ENCODE measurements at regions not wholly inside any gene's neighbourhood (a gene's known extent, or its start where the extent isn't known, plus 50 kb on each side); places are given as distances from the start of the nearest gene placed in this dataset.
"Not testable (repeated sequence)": the region's sequence is repeated elsewhere in the genome, so short reads cannot be mapped to it uniquely, and the experiment has no call there.

- Mint-ChIP-seq H3K4me1 (no peaks in the 10 kb centered on the region), H3K27ac (no peak overlapping the region), H3K4me3 (no peak overlapping the region), H3K27me3 (no peaks in the 10 kb centered on the region), H3K36me3 (no peaks in the 10 kb centered on the region), H3K9me3 (no peaks in the 10 kb centered on the region)
- DNase-seq (no peak), ATAC-seq (replicated peaks) (no peak)
Measured at GRCh38 chr18:67142604-67143003, 373.9 kb downstream of the DSEL start.

GRCh38 chr18:67140495-67140894 lies 376.0 kb downstream of the DSEL start:
- no peaks in the 10 kb centered on the region for H3K4me1 Mint-ChIP-seq
- H3K27me3 Mint-ChIP-seq = no peaks in the 10 kb centered on the region
- H3K27ac Mint-ChIP-seq = no peak overlapping the region
- DNase-seq = no peak
- no peak overlapping the region for H3K4me3 Mint-ChIP-seq
- H3K36me3 Mint-ChIP-seq = no peaks in the 10 kb centered on the region
- peaks cover 0 to 1% of the 10 kb centered on the region in 2 donors for H3K9me3 Mint-ChIP-seq
- no peak for ATAC-seq (replicated peaks)

- DNase-seq = no peak
- Mint-ChIP-seq H3K27ac (no peak overlapping the region), H3K27me3 (no peaks in the 10 kb centered on the region), H3K9me3 (peaks cover 0 to 1% of the 10 kb centered on the region in 2 donors), H3K4me3 (no peak overlapping the region), H3K4me1 (no peaks in the 10 kb centered on the region), H3K36me3 (no peaks in the 10 kb centered on the region)
- no peak for ATAC-seq (replicated peaks)
Measured at GRCh38 chr18:67139899-67140298, 376.6 kb downstream of the DSEL start.

GRCh38 chr18:67135981-67136380 lies 380.5 kb downstream of the DSEL start:
- Mint-ChIP-seq H3K4me3 (no peak overlapping the region), H3K36me3 (no peaks in the 10 kb centered on the region)
- ATAC-seq (replicated peaks) = no peak

GRCh38 chr18:67134911-67135310 lies 381.6 kb downstream of the DSEL start:
- Mint-ChIP-seq H3K4me3 (no peak overlapping the region), H3K9me3 (peaks cover 0 to 1% of the 10 kb centered on the region in 2 donors), H3K27me3 (no peaks in the 10 kb centered on the region), H3K36me3 (no peaks in the 10 kb centered on the region), H3K27ac (no peak overlapping the region), H3K4me1 (no peaks in the 10 kb centered on the region)
- ATAC-seq (replicated peaks) (no peak), DNase-seq (no peak)

More at GRCh38 chr18:67135981-67136380, 380.5 kb downstream of the DSEL start:
- no peak for DNase-seq
- H3K9me3 Mint-ChIP-seq = peaks cover 0 to 1% of the 10 kb centered on the region in 2 donors
- no peak overlapping the region for H3K27ac Mint-ChIP-seq
- H3K4me1 Mint-ChIP-seq = no peaks in the 10 kb centered on the region
- H3K27me3 Mint-ChIP-seq = no peaks in the 10 kb centered on the region

GRCh38 chr18:67133669-67134068 lies 382.9 kb downstream of the DSEL start:
- Mint-ChIP-seq H3K4me3 (no peak overlapping the region), H3K27me3 (no peaks in the 10 kb centered on the region), H3K4me1 (no peaks in the 10 kb centered on the region), H3K36me3 (no peaks in the 10 kb centered on the region), H3K9me3 (peaks cover 0 to 1% of the 10 kb centered on the region in 2 donors), H3K27ac (no peak overlapping the region)
- DNase-seq = no peak
- ATAC-seq (replicated peaks) = no peak

- H3K4me3 Mint-ChIP-seq = no peak overlapping the region
- no peak overlapping the region for H3K27ac Mint-ChIP-seq
- H3K36me3 Mint-ChIP-seq = no peaks in the 10 kb centered on the region
- no peaks in the 10 kb centered on the region for H3K27me3 Mint-ChIP-seq
- H3K4me1 Mint-ChIP-seq = no peaks in the 10 kb centered on the region
- H3K9me3 Mint-ChIP-seq = peaks cover 1 to 4% of the 10 kb centered on the region in 2 donors
- DNase-seq (no peak), ATAC-seq (replicated peaks) (no peak)
Measured at GRCh38 chr18:67132919-67133318, 383.6 kb downstream of the DSEL start.

- Mint-ChIP-seq H3K4me1 (no peaks in the 10 kb centered on the region), H3K27ac (no peak overlapping the region), H3K27me3 (no peaks in the 10 kb centered on the region), H3K4me3 (no peak overlapping the region), H3K36me3 (no peaks in the 10 kb centered on the region), H3K9me3 (peaks cover 1 to 4% of the 10 kb centered on the region in 2 donors)
- DNase-seq (no peak), ATAC-seq (replicated peaks) (no peak)
Measured at GRCh38 chr18:67131498-67131897, 385.0 kb downstream of the DSEL start.

- not testable (repeated sequence) for H3K27me3 Mint-ChIP-seq, H3K4me3 Mint-ChIP-seq
Measured at GRCh38 chr18:67126751-67127150, 389.8 kb downstream of the DSEL start.

GRCh38 chr18:67123901-67124300 lies 392.6 kb downstream of the DSEL start:
- Mint-ChIP-seq H3K4me1 (no peaks in the 10 kb centered on the region), H3K36me3 (no peaks in the 10 kb centered on the region), H3K9me3 (peaks cover 0 to 4% of the 10 kb centered on the region in 2 donors), H3K4me3 (no peak overlapping the region), H3K27me3 (no peaks in the 10 kb centered on the region), H3K27ac (no peak overlapping the region)
- ATAC-seq (replicated peaks) = no peak
- no peak for DNase-seq

More at GRCh38 chr18:67126751-67127150, 389.8 kb downstream of the DSEL start:
- not testable (repeated sequence) for H3K9me3 Mint-ChIP-seq; H3K36me3 Mint-ChIP-seq; DNase-seq; H3K4me1 Mint-ChIP-seq; H3K27ac Mint-ChIP-seq; ATAC-seq (replicated peaks)

GRCh38 chr18:67117804-67118203 lies 398.7 kb downstream of the DSEL start:
- Mint-ChIP-seq H3K9me3 (peaks cover 0 to 4% of the 10 kb centered on the region in 2 donors), H3K4me1 (no peaks in the 10 kb centered on the region), H3K27me3 (peaks cover 0 to 5% of the 10 kb centered on the region in 2 donors), H3K36me3 (no peaks in the 10 kb centered on the region), H3K27ac (no peak overlapping the region), H3K4me3 (no peak overlapping the region)
- ATAC-seq (replicated peaks) (no peak), DNase-seq (no peak)

GRCh38 chr18:67109535-67109934 lies 407.0 kb downstream of the DSEL start:
- Mint-ChIP-seq H3K27ac (no peak overlapping the region), H3K9me3 (peaks cover 0 to 2% of the 10 kb centered on the region in 2 donors), H3K27me3 (no peaks in the 10 kb centered on the region), H3K4me3 (no peak overlapping the region), H3K36me3 (no peaks in the 10 kb centered on the region), H3K4me1 (no peaks in the 10 kb centered on the region)
- ATAC-seq (replicated peaks) (no peak), DNase-seq (no peak)

GRCh38 chr18:67108894-67109293 lies 407.6 kb downstream of the DSEL start:
- no peak overlapping the region for H3K4me3 Mint-ChIP-seq
- no peaks in the 10 kb centered on the region for H3K4me1 Mint-ChIP-seq
- peaks cover 0 to 2% of the 10 kb centered on the region in 2 donors for H3K9me3 Mint-ChIP-seq
- H3K27me3 Mint-ChIP-seq = no peaks in the 10 kb centered on the region
- DNase-seq (no peak), ATAC-seq (replicated peaks) (no peak)
- no peaks in the 10 kb centered on the region for H3K36me3 Mint-ChIP-seq
- H3K27ac Mint-ChIP-seq = peak overlapping the region; percentile 16

- no peak for DNase-seq
Measured at GRCh38 chr18:67104700-67105284, 411.7 kb downstream of the DSEL start.

GRCh38 chr18:67094123-67094522 lies 422.4 kb downstream of the DSEL start:
- Mint-ChIP-seq H3K27me3 (no peaks in the 10 kb centered on the region), H3K4me1 (no peaks in the 10 kb centered on the region), H3K4me3 (no peak overlapping the region), H3K9me3 (no peaks in the 10 kb centered on the region), H3K27ac (no peak overlapping the region), H3K36me3 (no peaks in the 10 kb centered on the region)
- ATAC-seq (replicated peaks) (no peak), DNase-seq (no peak)

More at GRCh38 chr18:67104700-67105284, 411.7 kb downstream of the DSEL start:
- H3K36me3 Mint-ChIP-seq = no peaks in the 10 kb centered on the region
- no peak overlapping the region for H3K27ac Mint-ChIP-seq
- H3K4me1 Mint-ChIP-seq = no peaks in the 10 kb centered on the region
- H3K4me3 Mint-ChIP-seq = no peak overlapping the region
- H3K9me3 Mint-ChIP-seq = no peaks in the 10 kb centered on the region
- ATAC-seq (replicated peaks) = peak; percentile 84 to 85
- no peaks in the 10 kb centered on the region for H3K27me3 Mint-ChIP-seq

GRCh38 chr18:67092141-67092540 lies 424.4 kb downstream of the DSEL start:
- no peaks in the 10 kb centered on the region for H3K4me1 Mint-ChIP-seq
- no peak for ATAC-seq (replicated peaks)
- no peak for DNase-seq
- H3K9me3 Mint-ChIP-seq = no peaks in the 10 kb centered on the region
- H3K4me3 Mint-ChIP-seq = no peak overlapping the region
- H3K36me3 Mint-ChIP-seq = no peaks in the 10 kb centered on the region
- H3K27ac Mint-ChIP-seq = no peak overlapping the region
- no peaks in the 10 kb centered on the region for H3K27me3 Mint-ChIP-seq

Data from stimulated activated naive B cell treated with anti-CD40 and anti-IgM and Interleukin-4, amounts not matched to agents 10 μg/mL and 1 μg/mL and 100 μg/mL, for 72 hours (primary cell).